GM12892 (cell line): ENCODE measurements at regions not wholly inside any gene's neighbourhood (a gene's known extent, or its start where the extent isn't known, plus 50 kb on each side); places are given as distances from the start of the nearest gene placed in this dataset.

Source experiments
- DNase-seq: peaks from one replicate; pipeline ENCODE4 v3.0.0; 2011; ENCODE audit not compliant: insufficient read length
- FAIRE-seq: peaks from 2 replicates; lab custom pipeline; 2011; peaks lifted over from hg19 to GRCh38; lab: Jason Lieb, UNC
- POLR2A ChIP-seq: IDR thresholded peaks from 2 replicates; pipeline ENCODE4 v1.6.1; 2011; ENCODE audit warnings: low read depth, low read length, control low read depth
- POLR2AphosphoS5 ChIP-seq: IDR thresholded peaks from 2 replicates; pipeline ENCODE4 v1.6.1; 2011; ENCODE audit warnings: low read depth, low read length, control low read depth
- TAF1 ChIP-seq: IDR thresholded peaks from 2 replicates; pipeline ENCODE4 v1.6.1; 2011; ENCODE audit warnings: low read depth, mild to moderate bottlenecking, control low read depth, low read length, borderline replicate concordance

DNA sequence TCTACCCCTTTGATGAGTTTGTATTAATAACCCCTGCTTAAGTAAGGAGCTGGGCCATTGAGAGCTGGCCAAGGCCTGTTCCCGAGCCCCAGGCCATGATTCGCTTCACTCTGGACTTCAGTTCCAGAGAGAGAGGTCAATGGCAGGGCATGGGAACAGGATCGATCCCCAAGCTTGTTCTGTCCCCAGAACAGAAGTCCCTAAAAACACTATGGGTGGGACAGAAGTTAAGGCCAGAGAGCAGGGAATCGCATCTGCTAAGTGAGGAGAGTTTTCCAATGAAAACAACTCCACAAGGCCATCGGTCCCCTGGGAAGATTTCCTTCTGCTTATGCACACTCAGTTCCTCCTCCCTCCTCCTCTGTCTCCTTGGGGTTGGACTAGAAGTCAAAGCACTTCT, 159.6 kb downstream of the LSM5 start:
- no peak for DNase-seq
- TF ChIP-seq TAF1 (no peak), POLR2AphosphoS5 (no peak), POLR2A (no peak)
- FAIRE-seq, result no peak

DNA sequence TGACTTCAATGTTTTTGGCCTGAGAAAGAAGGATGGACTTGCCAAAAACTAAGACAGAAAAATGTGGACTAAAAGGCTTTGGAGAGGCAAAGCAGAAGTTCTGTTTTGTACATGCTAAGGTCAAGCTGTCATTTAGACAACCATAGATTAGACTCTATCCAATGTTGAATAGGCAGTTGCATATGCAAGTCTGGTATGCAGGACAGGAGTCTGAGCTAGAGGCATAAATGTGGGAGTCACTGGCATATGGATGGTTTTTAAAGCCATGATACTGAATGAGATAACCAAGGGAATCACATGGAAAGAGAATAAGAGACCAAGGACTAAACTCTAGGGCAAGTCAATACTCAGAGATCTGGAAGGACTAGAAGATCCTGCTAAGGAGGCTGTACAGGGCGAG, 164.1 kb downstream of the LSM5 start:
- no peak for FAIRE-seq
- DNase-seq, result no peak
- TF ChIP-seq POLR2A (no peak), TAF1 (no peak), POLR2AphosphoS5 (no peak)

- no peak for FAIRE-seq
- no peak for DNase-seq
- no peak for TF ChIP-seq POLR2AphosphoS5
- no peak for TF ChIP-seq TAF1
- TF ChIP-seq POLR2A, result no peak
These were observed 166.5 kb downstream of the LSM5 start for GRCh38 chr7:32323712-32324111.

GRCh38 chr7:32319012-32319382, 171.2 kb downstream of the LSM5 start:
- DNase-seq, result no peak
- FAIRE-seq, result no peak

DNA sequence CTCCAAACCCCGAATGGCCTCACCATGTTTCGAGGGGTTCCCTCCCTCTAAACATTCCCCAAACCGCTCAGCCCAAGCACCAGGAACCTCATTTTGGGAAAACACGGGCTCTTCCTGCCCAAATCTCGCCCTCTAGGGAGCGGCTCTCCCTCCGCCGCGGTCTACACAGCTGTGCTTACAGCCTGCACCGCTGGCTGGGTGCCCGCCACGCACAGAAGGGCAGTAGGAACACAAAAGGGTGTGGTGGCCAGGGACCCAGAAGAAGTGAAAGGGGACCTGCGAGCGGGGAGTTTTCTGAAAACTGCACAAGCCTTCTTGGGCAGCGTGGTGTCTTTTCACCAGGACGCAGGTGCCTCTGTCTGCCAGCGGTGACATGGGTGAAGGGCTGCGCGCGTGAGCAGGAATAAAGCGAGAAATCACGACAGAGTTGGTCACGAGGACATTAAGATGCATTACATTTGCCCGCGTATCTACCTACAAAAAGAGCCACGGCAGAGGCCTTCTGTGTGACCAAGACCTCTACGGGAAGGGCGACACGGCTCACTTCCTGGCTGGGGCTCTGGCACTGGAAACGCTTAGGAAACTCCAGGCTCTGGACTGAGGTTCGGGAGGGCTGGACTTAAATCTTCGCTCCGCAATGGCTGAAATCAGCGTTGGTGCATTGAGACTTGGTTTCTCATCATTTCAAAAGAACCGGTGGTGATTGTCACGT, 171.7 kb downstream of the LSM5 start:
- no peak for TF ChIP-seq TAF1
- TF ChIP-seq POLR2AphosphoS5, result no peak
- TF ChIP-seq POLR2A, result no peak
- FAIRE-seq (no peak), DNase-seq (no peak)

More at GRCh38 chr7:32319012-32319382, 171.2 kb downstream of the LSM5 start:
- TF ChIP-seq POLR2AphosphoS5, result no peak
- TF ChIP-seq TAF1, result no peak
- no peak for TF ChIP-seq POLR2A

DNA sequence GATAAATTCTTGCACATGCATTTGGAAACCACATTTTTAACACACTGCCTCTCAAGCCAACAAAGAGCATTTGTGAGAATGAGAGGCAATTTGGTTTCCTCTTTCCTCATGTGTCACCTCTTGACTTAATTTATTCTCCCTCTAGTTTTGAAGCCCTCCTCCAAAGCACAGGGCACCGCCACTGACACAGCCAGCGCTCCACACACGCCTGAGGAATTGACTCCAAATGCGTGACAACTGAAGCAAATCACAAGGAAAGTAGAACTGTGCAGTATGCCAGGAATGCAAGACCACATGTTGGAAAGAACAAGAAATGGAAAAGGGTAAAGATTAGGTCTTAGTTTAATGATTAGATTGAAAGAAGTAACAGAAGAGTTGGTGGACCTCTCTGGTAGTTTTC, 173.3 kb downstream of the LSM5 start:
- FAIRE-seq, result no peak

DNA sequence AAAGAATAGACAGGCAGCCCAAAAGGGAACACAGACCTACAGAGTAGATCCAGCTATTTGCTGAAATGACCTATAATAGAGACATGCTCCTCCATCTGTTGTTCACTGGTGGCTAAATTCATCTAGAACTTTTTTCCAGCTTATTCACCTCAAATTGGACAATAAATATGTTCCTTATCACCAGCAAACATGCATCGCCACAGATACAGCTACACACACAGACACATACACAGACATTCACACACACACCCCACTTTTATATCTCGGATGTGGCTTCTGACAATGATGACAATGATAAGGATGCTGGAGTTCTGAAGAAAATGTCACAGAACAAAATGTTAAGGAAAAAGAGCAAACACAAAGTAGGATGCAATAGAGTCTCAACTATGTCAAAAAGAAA, 175.4 kb downstream of the LSM5 start:
- TF ChIP-seq POLR2A, result no peak
- TF ChIP-seq TAF1, result no peak
- no peak for TF ChIP-seq POLR2AphosphoS5
- no peak for FAIRE-seq
- DNase-seq, result no peak

More for the DNA sequence above, 173.3 kb downstream of the LSM5 start:
- TF ChIP-seq POLR2AphosphoS5 (no peak), TAF1 (no peak), POLR2A (no peak)
- DNase-seq, result no peak

DNA sequence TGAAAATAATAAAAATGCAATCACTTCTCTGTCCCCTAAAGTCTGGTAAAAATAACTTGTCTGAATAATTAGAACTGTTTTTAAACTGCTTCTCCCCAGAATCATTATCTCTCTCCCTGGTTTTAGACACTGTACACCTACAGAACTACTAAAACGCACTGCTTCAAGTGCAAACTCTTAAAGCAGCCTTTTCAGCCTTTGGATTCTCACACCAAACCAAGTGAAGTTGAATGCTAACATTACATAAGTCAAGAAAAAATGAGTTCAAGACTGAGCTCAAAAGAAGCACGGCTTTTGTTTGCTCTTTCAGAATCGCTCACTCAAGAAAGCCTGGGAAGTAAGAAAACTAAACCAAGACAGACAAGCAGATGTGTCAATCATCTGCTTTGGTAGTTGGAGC, 188.8 kb downstream of the LSM5 start:
- DNase-seq, result no peak
- no peak for TF ChIP-seq TAF1
- TF ChIP-seq POLR2AphosphoS5, result no peak
- TF ChIP-seq POLR2A, result no peak
- FAIRE-seq, result no peak

DNA sequence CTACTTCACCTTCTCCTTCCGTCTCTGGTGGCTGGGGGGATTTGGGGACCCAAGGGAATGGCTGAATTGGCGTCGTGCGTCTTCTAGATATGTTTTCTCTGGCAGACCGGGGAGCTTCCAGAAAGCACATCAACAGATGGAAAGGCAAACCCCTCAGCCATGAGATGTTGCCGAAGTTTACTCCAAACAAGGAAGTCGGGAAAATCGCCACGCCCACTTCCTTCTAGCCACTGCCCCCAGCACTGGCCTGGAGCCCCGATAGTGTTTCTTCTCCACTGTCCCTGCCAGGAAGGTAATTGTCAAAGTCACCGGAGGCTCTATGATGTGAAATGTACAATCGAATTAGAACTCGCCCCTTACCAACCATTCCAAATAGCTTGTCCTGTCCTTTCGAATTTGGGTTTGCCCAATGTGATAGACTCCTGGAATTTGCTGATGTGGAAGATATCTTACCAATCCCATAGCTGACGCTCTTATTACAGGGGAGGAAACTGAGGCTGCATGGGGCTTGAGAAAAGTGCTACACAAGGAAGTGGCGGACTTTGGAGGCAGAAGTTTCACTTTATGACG, 191.0 kb downstream of the LSM5 start:
- DNase-seq (no peak), FAIRE-seq (no peak)
- TF ChIP-seq POLR2A, result no peak
- TF ChIP-seq POLR2AphosphoS5, result no peak
- TF ChIP-seq TAF1, result no peak

- FAIRE-seq, result no peak
- no peak for DNase-seq
- TF ChIP-seq POLR2AphosphoS5 (no peak), POLR2A (no peak), TAF1 (no peak)
These were observed 191.6 kb downstream of the LSM5 start for GRCh38 chr7:32298408-32299132.

DNA sequence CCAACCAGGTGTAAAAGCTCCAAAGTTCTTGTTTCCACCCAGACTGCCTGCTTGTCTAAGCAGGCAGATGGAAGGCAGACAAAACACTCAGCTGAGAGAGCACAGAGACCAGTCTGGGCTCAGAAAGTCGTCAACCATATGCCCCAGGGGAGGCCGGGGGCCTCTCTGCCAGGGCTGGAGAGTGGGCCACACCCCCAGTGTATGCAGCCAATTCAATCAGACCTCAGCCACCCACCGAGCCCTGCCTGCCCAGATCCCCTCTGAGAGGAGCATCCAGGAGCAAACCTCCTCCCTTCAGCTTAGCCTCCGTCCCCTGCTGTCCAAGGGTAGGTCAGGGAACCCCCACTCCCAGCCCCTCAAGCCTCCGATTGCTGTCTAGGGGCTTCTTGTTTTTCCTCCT, 196.3 kb downstream of the LSM5 start:
- TF ChIP-seq TAF1, result no peak
- TF ChIP-seq POLR2A, result no peak
- no peak for TF ChIP-seq POLR2AphosphoS5
- DNase-seq (no peak), FAIRE-seq (no peak)

DNA sequence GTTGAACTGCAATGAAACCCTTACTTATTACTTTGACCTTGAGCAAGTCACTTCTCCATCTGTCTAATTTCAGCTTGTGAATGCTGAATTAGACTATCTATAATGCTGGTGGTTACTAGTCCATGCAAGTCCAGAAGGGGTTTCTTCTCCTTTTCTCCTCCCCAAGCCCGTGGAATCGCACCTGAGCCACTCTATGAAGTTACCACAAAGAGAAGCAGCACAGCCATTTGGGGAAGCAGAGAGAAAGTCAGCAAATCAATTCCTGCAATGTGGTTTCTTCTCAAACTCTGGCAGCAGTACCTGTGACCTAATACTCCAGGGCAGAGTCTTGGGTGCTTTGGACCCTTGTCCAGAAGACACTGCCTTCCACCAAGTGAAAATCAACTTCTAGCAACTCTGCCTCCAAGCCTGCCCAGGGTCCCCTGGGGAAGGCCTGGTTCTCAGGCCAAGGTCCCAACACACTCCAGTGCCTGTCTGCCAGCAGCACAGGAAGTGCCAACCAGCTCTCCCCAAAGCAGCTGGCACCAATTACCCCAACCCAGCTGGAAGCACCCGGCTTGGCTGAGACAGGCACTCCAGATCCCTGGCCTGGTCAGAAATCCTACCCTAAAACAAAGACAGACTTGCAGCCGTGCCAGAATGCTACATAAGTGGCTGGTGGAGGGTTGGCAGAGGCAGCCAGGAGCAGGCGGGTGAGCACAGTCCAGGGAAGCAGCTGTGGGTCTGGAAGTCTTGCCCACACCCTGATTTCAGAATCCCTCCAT, 200.3 kb downstream of the LSM5 start:
- no peak for DNase-seq
- no peak for FAIRE-seq
- no peak for TF ChIP-seq TAF1
- TF ChIP-seq POLR2A, result no peak
- TF ChIP-seq POLR2AphosphoS5, result no peak
